ENCODE measurements at regions not wholly inside any gene's neighbourhood (a gene's known extent, or its start where the extent isn't known, plus 50 kb on each side); places are given as distances from the start of the nearest gene placed in this dataset.

GRCh38 chr10:90373911-90374310 is 483.9 kb downstream of the HTR7 start:
- no peak overlapping the region for H3K27ac ChIP-seq (ENCODE audit: low read depth, low read length)
- H3K4me1 ChIP-seq (ENCODE audit: insufficient read depth, low read length) = no peaks in the 10 kb centered on the region
- no peaks in the 10 kb centered on the region for H3K4me1 Mint-ChIP-seq
- no peak overlapping the region for H3K4me3 ChIP-seq (ENCODE audit: low read length)
- H3K27me3 Mint-ChIP-seq = peaks cover 0 to 2% of the 10 kb centered on the region in 2 donors
- CTCF ChIA-PET = no interaction called here
- H3K27ac Mint-ChIP-seq = no peak overlapping the region
- POLR2A ChIA-PET = no interaction called here
- H3K9me3 ChIP-seq (ENCODE audit: low read length) = no peaks in the 10 kb centered on the region
- H3K36me3 Mint-ChIP-seq = no peaks in the 10 kb centered on the region
- peaks cover 0 to 4% (median 2%) of the 10 kb centered on the region in 5 donors for H3K9me3 Mint-ChIP-seq
- no peak overlapping the region for H3K4me3 Mint-ChIP-seq
- DNase-seq = no peak
- no peaks in the 10 kb centered on the region for H3K36me3 ChIP-seq (ENCODE audit: insufficient read depth, low read length)
- no peaks in the 10 kb centered on the region for H3K27me3 ChIP-seq (ENCODE audit: insufficient read depth, low read length, poor library complexity, severe bottlenecking)

GRCh38 chr10:90378524-90379076 is 479.2 kb downstream of the HTR7 start:
- ChIA-PET CTCF (no interaction called here), POLR2A (no interaction called here)
- Histone ChIP-seq H3K4me3 (ENCODE audit: low read length) (no peak overlapping the region), H3K27ac (ENCODE audit: low read depth, low read length) (no peak overlapping the region), H3K9me3 (ENCODE audit: low read length) (no peaks in the 10 kb centered on the region), H3K36me3 (ENCODE audit: insufficient read depth, low read length) (no peaks in the 10 kb centered on the region), H3K4me1 (ENCODE audit: insufficient read depth, low read length) (no peaks in the 10 kb centered on the region), H3K27me3 (ENCODE audit: insufficient read depth, low read length, poor library complexity, severe bottlenecking) (no peaks in the 10 kb centered on the region)
- no peak for DNase-seq
- Mint-ChIP-seq H3K4me3 (no peak overlapping the region), H3K27me3 (peaks cover 0 to 2% of the 10 kb centered on the region in 2 donors), H3K27ac (no peak overlapping the region), H3K36me3 (no peaks in the 10 kb centered on the region), H3K9me3 (peaks cover 0 to 4% (median 0%) of the 10 kb centered on the region in 5 donors), H3K4me1 (no peaks in the 10 kb centered on the region)

- H3K27me3 Mint-ChIP-seq = no peaks in the 10 kb centered on the region
- POLR2A ChIA-PET = no interaction called here
- H3K4me1 ChIP-seq (ENCODE audit: insufficient read depth, low read length) = no peaks in the 10 kb centered on the region
- no peak overlapping the region for H3K27ac Mint-ChIP-seq
- no peaks in the 10 kb centered on the region for H3K4me1 Mint-ChIP-seq
- no peaks in the 10 kb centered on the region for H3K9me3 ChIP-seq (ENCODE audit: low read length)
- no peaks in the 10 kb centered on the region for H3K36me3 ChIP-seq (ENCODE audit: insufficient read depth, low read length)
- H3K36me3 Mint-ChIP-seq = no peaks in the 10 kb centered on the region
- CTCF ChIA-PET = no interaction called here
- no peak overlapping the region for H3K4me3 ChIP-seq (ENCODE audit: low read length)
- peaks cover 0 to 1% (median 0%) of the 10 kb centered on the region in 5 donors for H3K9me3 Mint-ChIP-seq
- H3K4me3 Mint-ChIP-seq = no peak overlapping the region
- no peak for DNase-seq
- H3K27ac ChIP-seq (ENCODE audit: low read depth, low read length) = no peak overlapping the region
- no peaks in the 10 kb centered on the region for H3K27me3 ChIP-seq (ENCODE audit: insufficient read depth, low read length, poor library complexity, severe bottlenecking)
Observed at GRCh38 chr10:90381468-90381867, 476.4 kb downstream of the HTR7 start.

GRCh38 chr10:90389876-90390275 is 468.0 kb downstream of the HTR7 start:
- H3K4me3 Mint-ChIP-seq = no peak overlapping the region
- no peak overlapping the region for H3K4me3 ChIP-seq (ENCODE audit: low read length)
- H3K36me3 Mint-ChIP-seq = no peaks in the 10 kb centered on the region
- no peak overlapping the region for H3K27ac ChIP-seq (ENCODE audit: low read depth, low read length)
- ChIA-PET POLR2A (no interaction called here), CTCF (no interaction called here)
- H3K4me1 Mint-ChIP-seq = no peaks in the 10 kb centered on the region
- H3K4me1 ChIP-seq (ENCODE audit: insufficient read depth, low read length) = no peaks in the 10 kb centered on the region
- no peaks in the 10 kb centered on the region for H3K9me3 ChIP-seq (ENCODE audit: low read length)
- H3K27me3 Mint-ChIP-seq = no peaks in the 10 kb centered on the region
- no peak overlapping the region for H3K27ac Mint-ChIP-seq
- no peaks in the 10 kb centered on the region for H3K36me3 ChIP-seq (ENCODE audit: insufficient read depth, low read length)
- H3K9me3 Mint-ChIP-seq = no peaks in the 10 kb centered on the region
- no peak for DNase-seq
- no peaks in the 10 kb centered on the region for H3K27me3 ChIP-seq (ENCODE audit: insufficient read depth, low read length, poor library complexity, severe bottlenecking)

DNA sequence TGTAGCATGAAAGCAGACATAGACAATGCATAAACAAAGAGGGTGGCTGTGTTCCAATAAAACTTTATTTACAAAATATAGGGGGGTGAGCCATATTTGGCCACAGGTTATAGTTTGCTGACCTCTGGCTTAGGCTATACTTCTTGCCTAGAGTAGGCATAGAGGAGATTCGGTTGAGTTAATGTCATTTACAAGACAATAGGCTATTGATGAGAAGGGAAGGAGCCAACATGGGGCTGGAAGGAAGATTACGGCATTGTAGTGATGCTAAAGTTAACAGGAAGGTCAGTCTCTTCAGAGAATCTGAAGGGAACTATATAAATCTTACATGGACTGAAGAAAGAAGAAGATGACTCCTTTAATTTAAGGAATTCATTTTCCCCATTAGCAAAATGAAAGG is 463.5 kb downstream of the HTR7 start:
- Mint-ChIP-seq H3K36me3 (no peaks in the 10 kb centered on the region), H3K27ac (no peak overlapping the region), H3K4me3 (no peak overlapping the region), H3K27me3 (no peaks in the 10 kb centered on the region), H3K9me3 (no peaks in the 10 kb centered on the region), H3K4me1 (no peaks in the 10 kb centered on the region)
- H3K9me3 ChIP-seq (ENCODE audit: low read length) = no peaks in the 10 kb centered on the region
- CTCF ChIA-PET = no interaction called here
- no peak overlapping the region for H3K4me3 ChIP-seq (ENCODE audit: low read length)
- DNase-seq = no peak
- H3K36me3 ChIP-seq (ENCODE audit: insufficient read depth, low read length) = no peaks in the 10 kb centered on the region
- H3K27me3 ChIP-seq (ENCODE audit: insufficient read depth, low read length, poor library complexity, severe bottlenecking) = no peaks in the 10 kb centered on the region
- POLR2A ChIA-PET = no interaction called here
- no peak overlapping the region for H3K27ac ChIP-seq (ENCODE audit: low read depth, low read length)
- H3K4me1 ChIP-seq (ENCODE audit: insufficient read depth, low read length) = no peaks in the 10 kb centered on the region

- no peak overlapping the region for H3K27ac ChIP-seq (ENCODE audit: low read depth, low read length)
Observed at GRCh38 chr10:90396721-90397120, 461.1 kb downstream of the HTR7 start.

GRCh38 chr10:90398566-90398965 is 459.3 kb downstream of the HTR7 start:
- no peak overlapping the region for H3K4me3 ChIP-seq (ENCODE audit: low read length)
- no peak overlapping the region for H3K4me3 Mint-ChIP-seq
- no peaks in the 10 kb centered on the region for H3K27me3 ChIP-seq (ENCODE audit: insufficient read depth, low read length, poor library complexity, severe bottlenecking)
- H3K9me3 ChIP-seq (ENCODE audit: low read length) = no peaks in the 10 kb centered on the region
- no peak overlapping the region for H3K27ac ChIP-seq (ENCODE audit: low read depth, low read length)
- POLR2A ChIA-PET = no interaction called here
- H3K27me3 Mint-ChIP-seq = no peaks in the 10 kb centered on the region
- H3K4me1 ChIP-seq (ENCODE audit: insufficient read depth, low read length) = no peaks in the 10 kb centered on the region
- H3K36me3 ChIP-seq (ENCODE audit: insufficient read depth, low read length) = no peaks in the 10 kb centered on the region
- CTCF ChIA-PET = no interaction called here
- H3K27ac Mint-ChIP-seq = no peak overlapping the region
- no peaks in the 10 kb centered on the region for H3K4me1 Mint-ChIP-seq
- DNase-seq = no peak
- no peaks in the 10 kb centered on the region for H3K36me3 Mint-ChIP-seq
- no peaks in the 10 kb centered on the region for H3K9me3 Mint-ChIP-seq

More at GRCh38 chr10:90396721-90397120, 461.1 kb downstream of the HTR7 start:
- no peaks in the 10 kb centered on the region for H3K27me3 Mint-ChIP-seq
- no peak overlapping the region for H3K4me3 ChIP-seq (ENCODE audit: low read length)
- ChIA-PET CTCF (no interaction called here), POLR2A (no interaction called here)
- no peaks in the 10 kb centered on the region for H3K4me1 Mint-ChIP-seq
- no peaks in the 10 kb centered on the region for H3K36me3 ChIP-seq (ENCODE audit: insufficient read depth, low read length)
- H3K9me3 Mint-ChIP-seq = no peaks in the 10 kb centered on the region
- H3K27me3 ChIP-seq (ENCODE audit: insufficient read depth, low read length, poor library complexity, severe bottlenecking) = no peaks in the 10 kb centered on the region
- H3K4me3 Mint-ChIP-seq = no peak overlapping the region
- H3K27ac Mint-ChIP-seq = no peak overlapping the region
- no peaks in the 10 kb centered on the region for H3K9me3 ChIP-seq (ENCODE audit: low read length)
- no peaks in the 10 kb centered on the region for H3K4me1 ChIP-seq (ENCODE audit: insufficient read depth, low read length)
- no peaks in the 10 kb centered on the region for H3K36me3 Mint-ChIP-seq
- no peak for DNase-seq

DNA sequence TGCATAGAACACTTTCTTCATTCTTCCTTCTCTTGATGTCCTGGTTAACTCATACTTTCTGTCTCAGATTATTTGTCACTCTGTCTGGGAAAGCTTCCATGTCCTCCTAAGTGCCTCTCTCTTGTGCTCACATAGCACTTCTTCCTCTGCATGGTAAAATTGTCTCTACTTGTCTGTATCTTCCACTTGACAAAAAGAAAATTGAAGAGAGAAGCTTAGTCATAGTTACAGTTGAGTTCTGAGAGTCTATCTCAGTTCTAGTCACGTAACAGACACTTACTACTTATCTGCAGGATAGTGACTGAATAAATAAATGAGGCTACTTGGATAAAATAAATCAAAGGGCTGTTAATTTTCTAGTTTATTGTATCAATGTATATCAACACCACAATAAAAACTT is 458.1 kb downstream of the HTR7 start:
- no peaks in the 10 kb centered on the region for H3K4me1 ChIP-seq (ENCODE audit: insufficient read depth, low read length)
- DNase-seq = no peak
- no peak overlapping the region for H3K4me3 ChIP-seq (ENCODE audit: low read length)
- CTCF ChIA-PET = no interaction called here
- Mint-ChIP-seq H3K9me3 (no peaks in the 10 kb centered on the region), H3K4me1 (no peaks in the 10 kb centered on the region), H3K4me3 (no peak overlapping the region), H3K27me3 (no peaks in the 10 kb centered on the region), H3K36me3 (no peaks in the 10 kb centered on the region), H3K27ac (no peak overlapping the region)
- POLR2A ChIA-PET = no interaction called here
- no peaks in the 10 kb centered on the region for H3K9me3 ChIP-seq (ENCODE audit: low read length)
- no peak overlapping the region for H3K27ac ChIP-seq (ENCODE audit: low read depth, low read length)
- no peaks in the 10 kb centered on the region for H3K27me3 ChIP-seq (ENCODE audit: insufficient read depth, low read length, poor library complexity, severe bottlenecking)
- H3K36me3 ChIP-seq (ENCODE audit: insufficient read depth, low read length) = no peaks in the 10 kb centered on the region
